Gastroesophageal sphincter (tissue), 4 donors: ENCODE measurements at regions not wholly inside any gene's neighbourhood (a gene's known extent, or its start where the extent isn't known, plus 50 kb on each side); places are given as distances from the start of the nearest gene placed in this dataset.

Source experiments
- ATAC-seq: fragments of 150-250 bp; one replicate; pipeline ENCODE4 v1.9.1; 2016; ENCODE audit warnings: mild to moderate bottlenecking, moderate library complexity
- H3K27ac ChIP-seq, 4 donors: fragments of 200-600 bp; sonication (generic) in 3 of 4; 1 replicate in 3 of 4; 2 replicates in 1 of 4; pipeline ENCODE4 v1.5.1; 2016 to 2019
- H3K27me3 ChIP-seq: fragments of 200-600 bp; sonication (generic); one replicate; pipeline ENCODE4 v1.5.1; 2019
- H3K36me3 ChIP-seq, 2 donors: fragments of 200-600 bp; sonication (generic); one replicate each; pipeline ENCODE4 v1.5.1; 2019; ENCODE audit warnings: control low read depth in 1 of 2
- H3K4me1 ChIP-seq, 3 donors: fragments of 200-600 bp; sonication (generic); 1 replicate in 2 of 3; 2 replicates in 1 of 3; pipeline ENCODE4 v1.5.1; 2016 to 2019; ENCODE audit warnings: control low read depth in 2 of 3
- H3K4me3 ChIP-seq, 2 donors: fragments of 200-600 bp; sonication (generic); one replicate each; pipeline ENCODE4 v1.5.1; 2019; ENCODE audit warnings: mild to moderate bottlenecking in 1 of 2, moderate library complexity in 1 of 2
- H3K9me3 ChIP-seq, 3 donors: fragments of 200-600 bp; sonication (generic); one replicate each; pipeline ENCODE4 v1.5.1; 2017 to 2019; ENCODE audit warnings: control low read depth in 2 of 3
- CTCF ChIP-seq, 4 experiments: fragments of 200-600 bp in 2 of 4; fragments of 450-650 bp in 2 of 4; sonication (generic) in 1 of 4; IDR thresholded peaks; one replicate each; pipeline ENCODE4 v1.5.1; 2017 to 2019; ENCODE audit warnings: antibody characterized with exemption in 4 of 4, mild to moderate bottlenecking in 2 of 4, moderate library complexity in 2 of 4
- EP300 ChIP-seq: sonication (generic); formaldehyde crosslinking; IDR thresholded peaks from one replicate; pipeline ENCODE4 v1.6.1; 2017; ENCODE audit warnings: antibody characterized with exemption, mild to moderate bottlenecking
- POLR2A ChIP-seq, 2 donors: fragments of 450-650 bp; IDR thresholded peaks; one replicate each; pipeline ENCODE4 v1.6.1; 2017; ENCODE audit warnings: antibody characterized with exemption in 2 of 2, mild to moderate bottlenecking in 2 of 2, moderate library complexity in 1 of 2
- POLR2AphosphoS5 ChIP-seq: sonication (generic); formaldehyde crosslinking; IDR thresholded peaks from one replicate; pipeline ENCODE4 v1.6.1; 2017; ENCODE audit warnings: antibody characterized with exemption
- WGBS, 2 donors: methylation state at CpG; one replicate each; pipeline ENCODE4 v1.1.5; 2018; ENCODE audit warnings: low coverage in 1 of 2; 5-methylcytosine and 5-hydroxymethylcytosine counted together

GRCh38 chr11:70640408-70640807 lies 242.1 kb downstream of the CTTN start:
- no peak for ATAC-seq
- TF ChIP-seq CTCF (IDR thresholded peaks at IDR 0.05) (no peak), POLR2A (IDR thresholded peaks at IDR 0.05) (no peak), EP300 (no peak), POLR2AphosphoS5 (no peak)
- no peaks in the 10 kb centered on the region for H3K4me1 ChIP-seq
- H3K27me3 ChIP-seq: peaks cover 37% of the 10 kb centered on the region
- H3K4me3 ChIP-seq: no peak overlapping the region
- WGBS, 2 donors: 93 to 100% methylated on average over 2 of the region's 8 CpGs
- no peaks in the 10 kb centered on the region for H3K36me3 ChIP-seq
- H3K9me3 ChIP-seq: no peaks in the 10 kb centered on the region
- no peak overlapping the region for H3K27ac ChIP-seq

GRCh38 chr11:70641369-70641768 lies 243.0 kb downstream of the CTTN start:
- ATAC-seq: no peak
- H3K36me3 ChIP-seq: no peaks in the 10 kb centered on the region
- no peaks in the 10 kb centered on the region for H3K4me1 ChIP-seq
- 38 to 71% methylated on average over 6 of the region's 12 CpGs for WGBS, 2 donors
- no peak overlapping the region for H3K27ac ChIP-seq
- H3K9me3 ChIP-seq: no peaks in the 10 kb centered on the region
- H3K27me3 ChIP-seq: peaks cover 44% of the 10 kb centered on the region
- TF ChIP-seq POLR2A (IDR thresholded peaks at IDR 0.05): no peak
- TF ChIP-seq CTCF (IDR thresholded peaks at IDR 0.05): no peak
- TF ChIP-seq EP300: no peak
- no peak for TF ChIP-seq POLR2AphosphoS5
- H3K4me3 ChIP-seq: no peak overlapping the region

- ATAC-seq: no peak
- Histone ChIP-seq H3K4me3 (no peak overlapping the region), H3K36me3 (no peaks in the 10 kb centered on the region), H3K27ac (no peak overlapping the region), H3K27me3 (peaks cover 49% of the 10 kb centered on the region), H3K9me3 (no peaks in the 10 kb centered on the region), H3K4me1 (no peaks in the 10 kb centered on the region)
- 67 to 84% methylated on average over 3 to 10 of the region's 14 CpGs for WGBS, 2 donors
- TF ChIP-seq POLR2AphosphoS5: no peak
- TF ChIP-seq EP300: no peak
- no peak for TF ChIP-seq CTCF (IDR thresholded peaks at IDR 0.05)
- TF ChIP-seq POLR2A (IDR thresholded peaks at IDR 0.05): no peak
Observed at GRCh38 chr11:70642266-70642665, 243.9 kb downstream of the CTTN start.

GRCh38 chr11:70643642-70644041 lies 245.3 kb downstream of the CTTN start:
- Histone ChIP-seq H3K36me3 (no peaks in the 10 kb centered on the region), H3K27me3 (peaks cover 49% of the 10 kb centered on the region), H3K4me3 (no peak overlapping the region), H3K4me1 (no peaks in the 10 kb centered on the region), H3K9me3 (no peaks in the 10 kb centered on the region), H3K27ac (no peak overlapping the region)
- WGBS, 2 donors: 33 to 40% methylated on average over 6 to 9 of the region's 9 CpGs
- no peak for ATAC-seq
- TF ChIP-seq EP300 (no peak), POLR2A (IDR thresholded peaks at IDR 0.05) (no peak), CTCF (IDR thresholded peaks at IDR 0.05) (no peak), POLR2AphosphoS5 (no peak)

GRCh38 chr11:70644343-70645060 lies 246.2 kb downstream of the CTTN start:
- Histone ChIP-seq H3K27ac (no peak overlapping the region), H3K4me1 (no peaks in the 10 kb centered on the region), H3K27me3 (peaks cover 49% of the 10 kb centered on the region), H3K9me3 (no peaks in the 10 kb centered on the region), H3K4me3 (no peak overlapping the region), H3K36me3 (no peaks in the 10 kb centered on the region)
- 64 to 80% methylated on average over 1 to 3 of the region's 15 CpGs for WGBS, 2 donors
- ATAC-seq: no peak
- TF ChIP-seq EP300 (no peak), POLR2A (IDR thresholded peaks at IDR 0.05) (no peak), CTCF (IDR thresholded peaks at IDR 0.05) (no peak), POLR2AphosphoS5 (no peak)
